COLO668 (cell line): ENCODE measurements at regions not wholly inside any gene's neighbourhood (a gene's known extent, or its start where the extent isn't known, plus 50 kb on each side); places are given as distances from the start of the nearest gene placed in this dataset.

Experiments used
- DNase-seq: peaks from one replicate; lab custom pipeline; 2025; ENCODE audit not compliant: unreplicated experiment; lab: John Stamatoyannopoulos, UW

GRCh38 chr15:85305050-85305449, 75.4 kb upstream of the AKAP13 start:
- DNase-seq = no peak

- DNase-seq = peak; percentile 27
Observed at GRCh38 chr15:85306946-85307686, 73.3 kb upstream of the AKAP13 start.

DNA sequence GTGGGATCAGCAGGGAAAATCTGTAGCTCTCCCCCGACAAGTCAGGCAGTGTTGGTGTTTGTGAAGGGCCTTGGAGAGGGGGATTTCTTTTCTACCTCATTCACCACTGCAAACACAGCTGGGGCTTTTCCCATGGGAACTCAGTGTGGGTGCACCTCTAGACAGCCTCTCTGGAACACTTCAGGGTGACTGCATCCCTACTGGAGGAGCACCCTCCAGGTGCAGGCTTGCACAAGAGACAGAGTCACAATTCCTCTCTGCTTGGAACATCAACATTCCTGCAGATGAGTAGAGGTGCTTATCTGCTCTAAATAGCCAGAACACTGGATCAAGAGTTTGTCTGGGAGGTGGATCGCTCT, 72.7 kb upstream of the AKAP13 start:
- DNase-seq = no peak

DNA sequence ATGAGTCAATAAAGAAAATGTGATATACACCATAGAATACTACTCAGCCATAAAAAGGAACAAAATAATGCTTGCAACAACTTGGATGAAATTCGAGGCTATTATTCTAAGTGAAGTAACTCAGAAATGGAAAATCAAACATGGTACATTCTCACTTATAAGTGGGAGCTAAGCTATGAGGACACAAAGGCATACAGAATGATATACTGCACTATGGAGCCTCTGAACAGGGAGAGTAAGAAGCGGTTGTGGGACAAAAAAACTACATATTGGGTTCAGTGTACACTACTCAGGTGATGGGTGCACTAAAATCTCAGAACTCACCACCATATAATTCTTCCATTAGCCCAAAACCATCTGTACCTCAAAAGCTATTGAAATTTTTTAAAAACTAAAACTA, 68.8 kb upstream of the AKAP13 start:
- no peak for DNase-seq

DNA sequence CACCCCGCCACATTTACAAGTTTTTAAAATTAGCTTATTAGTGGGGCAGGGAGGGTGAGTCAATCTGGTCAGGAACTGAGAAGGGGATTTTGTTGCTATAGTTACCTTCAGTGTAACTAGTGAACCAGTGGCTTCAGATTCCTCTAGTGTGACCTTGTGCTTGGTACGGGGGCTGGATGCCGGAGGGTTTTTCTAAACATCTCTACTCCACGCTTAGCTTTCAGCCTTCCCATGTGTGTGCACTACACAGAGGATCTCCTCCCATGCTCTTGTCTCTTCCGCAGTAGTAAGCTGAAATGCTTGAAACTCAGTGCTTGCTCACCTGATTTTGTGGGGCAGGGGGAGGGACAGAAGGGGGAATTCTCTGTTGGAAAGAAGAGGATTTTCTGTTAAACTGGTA, 67.9 kb upstream of the AKAP13 start:
- DNase-seq = no peak

GRCh38 chr15:85312929-85313331, 67.5 kb upstream of the AKAP13 start:
- no peak for DNase-seq

DNA sequence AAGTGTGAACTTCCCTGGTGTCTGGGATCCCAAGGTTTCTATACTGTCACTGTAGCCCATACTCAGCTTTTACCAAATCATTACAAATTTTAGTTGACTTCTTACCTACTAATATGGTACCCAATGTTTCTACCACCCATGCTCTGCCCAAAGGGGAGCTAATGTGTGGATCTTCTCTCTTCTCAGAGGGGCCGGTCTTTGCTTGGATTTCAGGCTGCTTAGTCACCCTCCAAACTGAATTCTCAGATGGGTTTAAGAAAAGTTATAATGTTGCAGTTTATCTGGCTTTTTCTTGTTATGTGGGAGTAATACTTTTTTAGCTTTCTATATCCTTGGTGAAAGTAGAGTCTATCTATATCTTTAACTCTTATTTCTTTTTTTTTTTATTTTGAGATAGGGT, 67.1 kb upstream of the AKAP13 start:
- DNase-seq = no peak

- DNase-seq = no peak
Observed at GRCh38 chr15:85314146-85314545, 66.3 kb upstream of the AKAP13 start.

DNA sequence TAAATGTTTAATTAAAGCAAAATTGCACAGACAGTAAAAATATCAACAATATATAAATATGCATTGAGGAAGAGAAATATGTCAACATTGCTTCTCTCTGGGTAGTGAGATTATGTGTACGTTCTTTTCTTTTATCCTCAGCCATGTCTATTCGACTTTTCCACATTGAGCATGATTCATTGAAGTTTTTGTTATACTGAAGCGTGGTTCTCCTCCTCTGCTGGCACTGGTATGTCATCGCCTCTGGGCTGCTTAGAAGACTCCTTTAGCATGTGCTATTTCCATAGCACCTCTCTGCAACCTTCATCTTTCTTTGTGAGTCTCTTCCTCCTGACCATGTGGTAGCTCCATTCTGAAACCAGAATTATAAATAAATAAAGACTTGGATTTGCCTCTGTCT, 65.8 kb upstream of the AKAP13 start:
- no peak for DNase-seq

GRCh38 chr15:85316244-85316934, 64.0 kb upstream of the AKAP13 start:
- no peak for DNase-seq

DNA sequence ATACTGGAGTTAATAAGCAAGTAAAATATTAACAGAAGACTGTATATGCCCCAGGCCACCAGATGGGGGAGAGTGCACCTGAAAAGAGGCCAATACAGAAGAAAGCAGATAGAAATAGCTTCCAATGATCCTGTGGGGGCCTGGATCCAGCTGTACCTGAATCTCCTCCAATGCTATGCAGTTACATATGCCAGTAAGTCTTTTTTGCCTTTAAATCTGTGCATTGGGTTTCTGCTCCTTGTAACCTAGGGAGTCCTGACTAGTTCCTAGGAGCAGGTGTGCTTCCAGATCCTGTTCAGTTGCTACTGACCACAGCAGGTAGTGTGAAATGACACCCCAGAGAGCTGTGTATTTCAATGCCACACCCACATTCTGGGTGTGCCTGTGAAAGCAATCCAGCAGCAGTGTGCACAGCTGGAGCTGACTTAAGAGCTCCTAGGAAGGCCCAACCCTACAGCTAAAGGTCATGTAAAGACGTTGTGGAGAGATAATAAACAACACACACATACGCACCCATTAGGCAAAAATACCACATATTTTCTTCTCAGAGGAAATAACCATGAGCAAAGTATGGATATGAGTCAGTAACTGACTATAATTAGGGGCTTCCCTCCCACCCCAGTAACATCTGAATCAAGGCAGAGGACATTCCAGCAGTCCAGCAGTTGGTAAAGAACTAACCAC, 62.2 kb upstream of the AKAP13 start:
- peak; percentile 49 for DNase-seq

GRCh38 chr15:85318732-85319076, 61.7 kb upstream of the AKAP13 start:
- no peak for DNase-seq

GRCh38 chr15:85324202-85324601, 56.2 kb upstream of the AKAP13 start:
- DNase-seq = no peak

- DNase-seq = no peak
Observed at GRCh38 chr15:85325834-85326233, 54.6 kb upstream of the AKAP13 start.

DNA sequence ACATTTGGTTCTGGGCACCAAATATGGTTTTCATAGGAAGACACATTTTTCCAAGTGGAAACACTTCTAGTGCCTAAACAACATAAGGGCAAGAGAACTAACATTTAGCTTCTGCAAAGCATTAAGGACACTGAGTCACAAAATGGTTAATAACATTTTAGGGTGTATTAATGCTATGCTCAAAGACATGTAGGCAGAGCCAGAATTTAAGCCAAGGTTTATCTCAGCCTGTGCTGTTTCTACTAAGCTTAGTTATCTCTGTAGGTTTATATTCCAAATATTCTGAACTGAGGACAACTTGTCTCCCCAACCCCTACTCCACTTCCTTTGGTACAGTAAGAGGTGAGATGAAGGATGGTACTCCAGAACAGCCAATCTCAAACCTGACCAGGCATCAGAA, 54.1 kb upstream of the AKAP13 start:
- DNase-seq = no peak

DNA sequence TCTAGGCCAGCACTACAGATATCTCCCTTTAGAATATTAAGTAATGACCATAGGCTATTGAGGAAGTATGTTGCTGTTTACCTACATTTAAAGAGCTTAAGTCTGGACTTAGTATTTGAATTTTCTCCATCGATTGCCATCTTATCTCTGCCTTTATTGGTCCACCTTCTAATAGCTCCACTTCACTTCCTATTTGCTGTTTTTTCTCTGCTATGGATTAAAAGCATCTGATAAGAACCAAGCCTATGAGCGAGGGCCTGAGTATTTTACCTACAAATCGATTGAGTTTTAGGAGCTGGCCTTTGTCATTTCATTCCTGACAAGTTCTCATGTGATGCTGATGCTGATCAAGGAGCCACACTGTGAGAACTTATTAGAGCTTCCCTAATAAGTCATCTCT, 52.6 kb upstream of the AKAP13 start:
- DNase-seq = no peak

DNA sequence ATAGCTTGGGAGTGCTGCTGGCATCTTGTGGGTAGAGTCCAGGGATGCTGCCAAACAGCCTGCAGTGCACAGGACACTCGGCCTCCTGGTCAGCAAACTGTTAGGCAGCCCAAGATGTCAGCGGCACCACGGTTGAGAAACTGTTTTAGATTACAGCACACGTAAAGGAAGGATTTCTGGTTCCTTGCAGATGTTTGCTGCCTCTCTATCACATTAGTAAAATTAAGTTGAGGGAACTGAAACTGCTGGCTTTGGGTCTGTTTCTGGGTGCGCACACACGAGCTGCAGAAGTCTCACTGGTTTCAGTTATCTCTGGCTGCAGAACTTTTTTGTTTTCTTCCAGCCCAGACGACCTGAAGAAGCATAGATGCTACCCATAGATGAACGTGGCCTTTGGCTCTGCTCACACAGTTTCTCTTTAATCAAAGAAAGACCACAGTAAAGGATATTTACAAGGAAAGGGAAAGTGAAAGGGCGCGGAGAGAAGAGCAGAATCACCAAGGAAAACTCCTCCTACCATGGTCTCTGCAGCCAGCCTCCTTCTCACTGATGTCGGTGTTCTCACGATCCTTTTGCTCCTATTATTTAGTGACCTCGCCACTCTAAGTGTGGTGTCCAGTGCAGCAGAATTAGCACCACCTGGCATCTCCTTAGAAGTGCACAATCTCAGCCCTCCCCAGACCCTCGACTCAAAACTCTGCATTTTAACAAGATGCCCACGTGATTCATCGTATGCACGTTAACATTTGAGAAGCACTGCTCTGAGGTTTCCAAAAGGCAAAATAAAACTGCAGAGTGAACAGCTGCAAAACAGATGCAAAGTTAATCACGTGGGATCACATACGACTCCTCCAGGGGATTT, 50.6 kb upstream of the AKAP13 start:
- no peak for DNase-seq
